Neutrophil (primary cell): ENCODE measurements at regions not wholly inside any gene's neighbourhood (a gene's known extent, or its start where the extent isn't known, plus 50 kb on each side); places are given as distances from the start of the nearest gene placed in this dataset.

Experiments
- H3K27ac ChIP-seq: fragments of 200-600 bp; sonication (generic); 2 replicates; pipeline ENCODE4 v1.5.1; 2016; ENCODE audit warnings: mild to moderate bottlenecking, moderate library complexity
- H3K27me3 ChIP-seq: fragments of 200-600 bp; sonication (generic); 2 replicates; pipeline ENCODE4 v1.6.0; 2016; ENCODE audit warnings: mild to moderate bottlenecking
- H3K36me3 ChIP-seq: fragments of 200-600 bp; sonication (generic); 2 replicates; pipeline ENCODE4 v1.5.1; 2017
- H3K4me1 ChIP-seq, 2 experiments: fragments of 200-600 bp in 1 of 2; sonication (generic) in 1 of 2; 1 replicate in 1 of 2; 2 replicates in 1 of 2; pipeline versions ENCODE4 v1.5.1 to v1.6.1; 2013 to 2016; ENCODE audit warnings: low read depth in 1 of 2, low read length in 1 of 2, mild to moderate bottlenecking in 1 of 2, moderate library complexity in 1 of 2; ENCODE audit not compliant: control insufficient read depth in 1 of 2, insufficient read depth in 1 of 2
- H3K4me3 ChIP-seq, 2 experiments: fragments of 200-600 bp in 1 of 2; sonication (generic) in 1 of 2; 1 replicate in 1 of 2; 2 replicates in 1 of 2; pipeline ENCODE4 v1.5.1; 2013 to 2016; ENCODE audit warnings: low read depth in 1 of 2, low read length in 1 of 2, mild to moderate bottlenecking in 1 of 2, moderate library complexity in 1 of 2
- H3K9me3 ChIP-seq: fragments of 200-600 bp; sonication (generic); 2 replicates; pipeline ENCODE4 v1.5.1; 2016
- CTCF ChIP-seq: fragments of 200-600 bp; sonication (generic); IDR thresholded peaks from 2 replicates; pipeline ENCODE4 v1.5.1; 2016; ENCODE audit warnings: antibody characterized with exemption

DNA sequence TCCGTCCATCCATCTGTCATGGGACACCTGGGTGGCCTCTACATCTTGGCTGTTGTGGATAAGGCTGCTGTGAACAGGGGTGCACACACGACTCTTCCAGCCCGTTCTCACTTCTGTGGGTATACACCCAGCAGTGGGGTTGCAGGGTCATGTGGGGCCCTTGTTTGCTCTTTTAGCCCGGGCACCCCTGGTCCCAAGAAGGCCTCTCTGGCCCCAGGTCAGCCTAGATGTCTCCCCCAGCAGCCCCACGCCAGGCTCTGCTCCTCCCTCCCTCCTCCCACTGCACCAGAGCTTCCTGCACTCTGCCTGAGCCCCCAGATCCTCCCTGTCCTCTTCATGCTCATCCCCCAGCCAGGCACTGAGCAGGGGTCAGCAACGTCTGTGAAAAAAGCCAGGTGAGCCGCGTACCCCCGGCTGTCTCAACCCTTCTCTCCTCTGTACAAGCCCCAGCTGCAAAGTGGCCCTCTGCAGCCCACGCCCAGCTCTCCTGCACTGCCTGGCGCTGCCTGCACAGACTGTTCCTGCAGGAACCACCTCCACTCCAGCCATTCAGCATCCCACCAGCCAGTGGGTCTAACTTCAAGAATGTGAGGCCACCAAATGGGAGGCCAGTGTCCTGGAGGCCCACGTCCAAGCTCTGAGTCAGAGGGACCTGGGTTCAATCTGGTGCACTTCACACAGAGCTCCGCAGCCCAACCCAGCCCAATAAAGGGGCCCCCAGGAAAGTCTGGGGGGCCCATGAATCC lies 1508.9 kb downstream of the BRD1 start:
- Histone ChIP-seq H3K36me3 (no peaks in the 10 kb centered on the region), H3K4me3 (no peak overlapping the region), H3K4me1 (no peaks in the 10 kb centered on the region), H3K9me3 (no peaks in the 10 kb centered on the region), H3K27me3 (no peaks in the 10 kb centered on the region), H3K27ac (no peak overlapping the region)
- no peak for TF ChIP-seq CTCF

- no peaks in the 10 kb centered on the region for H3K27me3 ChIP-seq
- H3K4me1 ChIP-seq, result no peaks in the 10 kb centered on the region
- no peak overlapping the region for H3K4me3 ChIP-seq
- TF ChIP-seq CTCF, result no peak
- H3K36me3 ChIP-seq, result no peaks in the 10 kb centered on the region
- H3K9me3 ChIP-seq, result no peaks in the 10 kb centered on the region
- no peak overlapping the region for H3K27ac ChIP-seq
Measured at GRCh38 chr22:48318173-48318572, 1509.5 kb downstream of the BRD1 start.

DNA sequence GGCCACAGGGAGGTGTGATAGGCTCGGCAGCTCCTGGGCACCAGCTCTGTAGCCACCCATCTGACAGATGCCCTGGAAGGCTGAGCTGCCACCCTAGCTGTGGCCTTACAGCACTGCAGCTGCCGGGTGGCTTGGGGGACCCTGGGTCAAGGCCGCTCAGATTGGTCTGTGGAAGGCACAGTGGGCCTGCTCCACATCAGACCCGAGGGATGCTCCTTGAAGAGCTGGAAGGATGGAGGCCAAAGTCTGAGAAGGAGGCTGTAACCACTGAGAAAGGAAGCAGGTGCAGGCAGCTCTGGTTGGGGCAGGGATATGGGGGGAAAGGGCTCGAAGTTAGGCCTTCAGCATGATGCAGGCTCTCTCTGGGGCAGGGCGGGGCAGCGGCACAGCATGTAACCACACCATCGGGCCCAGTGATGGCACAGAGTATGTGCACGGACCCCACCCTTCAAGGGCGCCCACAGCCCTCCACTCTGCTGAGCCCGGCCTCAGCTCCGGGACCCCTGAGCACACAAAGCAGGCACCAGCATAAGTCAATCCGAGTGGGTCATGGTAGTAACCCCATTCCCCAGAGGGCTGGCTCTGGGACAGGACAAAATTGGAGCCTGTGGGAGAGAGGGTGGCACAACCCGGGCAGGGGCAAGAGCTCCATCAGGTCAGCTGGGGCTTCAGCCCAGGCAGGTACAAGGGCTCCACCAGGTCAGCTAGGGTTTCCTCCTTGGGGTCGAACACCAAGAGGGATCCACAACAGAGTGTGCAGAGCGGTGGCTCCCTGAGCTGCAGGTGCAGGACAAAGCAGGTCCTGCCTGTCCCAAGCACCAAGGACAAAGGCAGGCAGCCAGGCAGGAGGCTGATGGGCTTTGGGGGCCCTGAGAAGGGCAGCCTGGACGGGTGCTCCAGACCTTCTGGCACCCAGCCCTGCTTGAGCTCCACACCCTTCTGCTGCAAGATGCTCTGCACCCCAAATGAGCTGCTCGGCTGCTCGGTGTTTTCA lies 1511.1 kb downstream of the BRD1 start:
- H3K27ac ChIP-seq, result no peak overlapping the region
- no peaks in the 10 kb centered on the region for H3K4me1 ChIP-seq
- TF ChIP-seq CTCF, result no peak
- no peaks in the 10 kb centered on the region for H3K9me3 ChIP-seq
- no peaks in the 10 kb centered on the region for H3K36me3 ChIP-seq
- H3K4me3 ChIP-seq, result no peak overlapping the region
- H3K27me3 ChIP-seq, result no peaks in the 10 kb centered on the region

GRCh38 chr22:48315439-48316256 lies 1512.0 kb downstream of the BRD1 start:
- H3K27me3 ChIP-seq, result no peaks in the 10 kb centered on the region
- no peaks in the 10 kb centered on the region for H3K4me1 ChIP-seq
- TF ChIP-seq CTCF, result no peak
- no peak overlapping the region for H3K27ac ChIP-seq
- H3K4me3 ChIP-seq, result no peak overlapping the region
- H3K36me3 ChIP-seq, result no peaks in the 10 kb centered on the region
- no peaks in the 10 kb centered on the region for H3K9me3 ChIP-seq

- Histone ChIP-seq H3K4me3 (no peak overlapping the region), H3K27ac (no peak overlapping the region), H3K36me3 (no peaks in the 10 kb centered on the region), H3K27me3 (no peaks in the 10 kb centered on the region), H3K9me3 (no peaks in the 10 kb centered on the region), H3K4me1 (no peaks in the 10 kb centered on the region)
- TF ChIP-seq CTCF, result no peak
Measured at GRCh38 chr22:48314073-48314472, 1513.6 kb downstream of the BRD1 start.
